G401 (cell line): ENCODE measurements at regions not wholly inside any gene's neighbourhood (a gene's known extent, or its start where the extent isn't known, plus 50 kb on each side); places are given as distances from the start of the nearest gene placed in this dataset.

Experiments
- DNase-seq: peaks from one replicate; pipeline ENCODE4 v3.0.0-alpha.2; 2015; ENCODE audit warnings: low spot score
- in situ Hi-C: cut with HindIII; loops from 2 replicates; pipeline ENCODE4 v1.10.0; 2016; ENCODE audit warnings: low sequenced_read_pairs, mixed read lengths

- in situ Hi-C loops = no loop called here
These were observed 482.5 kb downstream of the GLRX3 start for GRCh38 chr10:130618647-130619046.

DNA sequence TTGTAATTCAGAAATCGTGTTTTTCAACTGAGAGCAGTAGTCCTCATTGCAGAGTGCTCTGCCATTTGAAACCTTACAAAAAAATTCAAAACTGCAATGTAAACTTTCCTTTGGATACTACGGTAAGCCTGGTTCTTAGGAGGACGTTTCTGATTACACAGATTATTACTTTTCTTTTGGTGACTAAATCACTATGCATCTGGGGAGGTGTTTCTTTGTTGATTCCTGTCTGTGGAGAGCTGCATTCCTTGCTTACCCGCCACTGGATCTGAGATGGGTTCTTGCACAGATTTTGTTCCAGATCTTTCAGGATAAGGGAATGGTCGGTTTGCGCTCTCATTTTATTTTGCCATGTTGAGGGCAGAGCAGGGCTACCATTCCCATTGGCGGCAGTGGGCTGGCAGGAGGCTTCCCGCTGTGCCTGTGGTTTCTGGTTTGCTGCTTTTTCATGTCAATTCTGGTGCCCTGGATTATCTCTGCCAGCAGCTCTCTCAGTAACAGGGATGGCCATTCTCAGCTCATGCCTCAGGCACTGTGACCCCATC lies 485.1 kb downstream of the GLRX3 start:
- in situ Hi-C loops = no loop called here
- DNase-seq = no peak

More at GRCh38 chr10:130618647-130619046, 482.5 kb downstream of the GLRX3 start:
- no peak for DNase-seq

- DNase-seq = no peak
- in situ Hi-C loops = no loop called here
These were observed 487.6 kb downstream of the GLRX3 start for GRCh38 chr10:130623680-130624267.

GRCh38 chr10:130627346-130628045 lies 491.3 kb downstream of the GLRX3 start:
- in situ Hi-C loops = no loop called here
- no peak for DNase-seq

DNA sequence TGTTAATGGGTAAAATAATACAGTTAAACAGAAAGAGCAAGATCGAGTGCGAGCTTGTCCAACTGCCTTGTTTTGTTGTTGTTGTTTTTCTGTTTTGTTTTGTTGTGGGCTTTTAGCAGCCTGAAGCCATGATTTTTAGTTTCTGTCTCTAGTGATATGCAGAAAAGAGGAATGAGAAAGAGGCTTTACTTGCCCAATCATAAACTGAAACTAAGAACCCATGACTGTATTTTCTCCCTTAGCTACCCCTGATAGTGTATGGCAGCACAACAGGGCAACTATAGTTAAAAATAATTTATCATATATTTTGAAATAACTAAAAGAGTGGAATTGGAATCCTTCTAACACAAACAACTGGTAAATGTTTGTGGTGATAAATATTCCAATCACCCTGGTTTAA lies 493.9 kb downstream of the GLRX3 start:
- in situ Hi-C loops = no loop called here
- no peak for DNase-seq

DNA sequence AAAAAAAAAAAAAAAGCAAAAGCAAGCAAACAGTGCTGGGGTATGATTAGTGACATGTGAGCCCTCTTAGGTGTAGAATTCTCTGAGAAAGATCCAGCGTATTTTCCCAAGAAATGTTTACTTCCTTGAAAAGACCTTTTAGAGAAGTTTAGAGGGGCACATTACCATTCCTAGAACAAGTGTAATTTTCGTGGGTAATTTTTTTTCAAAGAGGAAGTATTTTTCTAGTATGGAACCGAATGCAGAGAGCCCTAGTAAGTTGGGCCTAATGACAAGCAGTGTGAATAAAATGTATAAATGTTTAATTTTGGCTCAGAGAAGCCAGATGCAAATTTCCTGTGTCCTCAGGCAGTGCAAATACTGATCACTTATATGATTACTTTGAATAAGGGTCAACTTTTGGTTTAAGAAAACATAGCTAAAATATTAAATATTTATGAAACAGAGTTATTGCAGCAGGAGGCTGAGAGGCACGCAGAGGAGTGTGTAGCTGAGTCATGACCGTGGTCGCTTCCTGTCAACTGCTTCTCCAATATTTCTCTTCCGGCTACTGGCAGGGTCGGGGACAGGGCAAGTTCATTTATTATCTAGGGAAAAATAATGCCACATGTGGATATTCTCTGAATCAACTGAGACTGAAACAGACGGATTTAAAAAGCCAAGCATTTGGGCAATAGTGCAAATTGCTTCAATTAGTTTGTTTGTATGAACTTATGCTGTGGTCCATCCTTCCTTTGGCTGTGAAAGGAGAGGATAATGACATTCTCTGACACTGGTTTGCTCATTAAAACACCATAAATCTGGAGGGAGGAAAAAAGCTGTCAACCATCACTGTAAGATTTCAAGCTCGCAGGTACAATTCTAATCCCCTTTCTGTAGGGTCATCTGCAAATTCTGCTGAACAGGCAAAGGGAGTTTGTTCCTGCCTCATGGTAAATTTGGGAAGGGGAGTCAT lies 495.2 kb downstream of the GLRX3 start:
- in situ Hi-C loops = no loop called here
- no peak for DNase-seq

DNA sequence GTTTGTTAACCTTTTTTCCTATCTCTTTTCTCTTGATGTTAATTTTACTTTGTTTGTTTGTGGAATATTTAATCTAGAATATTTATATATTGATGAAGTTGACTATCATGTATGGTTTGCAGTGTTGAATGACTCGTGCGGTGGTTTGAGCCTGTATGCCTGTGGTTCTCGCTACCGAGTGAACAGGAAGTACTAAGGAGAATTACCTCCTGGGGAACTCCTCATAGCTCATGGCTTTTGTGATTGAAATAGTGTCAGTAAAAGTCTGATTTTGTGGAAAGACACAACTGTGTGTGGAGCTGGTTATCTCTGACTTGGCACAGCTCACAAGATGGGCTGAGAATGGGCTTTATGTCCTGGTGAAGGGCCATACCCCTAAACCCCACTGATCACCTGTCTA lies 498.6 kb downstream of the GLRX3 start:
- in situ Hi-C loops = no loop called here
- no peak for DNase-seq

- no peak for DNase-seq
- in situ Hi-C loops = no loop called here
These were observed 499.3 kb downstream of the GLRX3 start for GRCh38 chr10:130635528-130635927.

DNA sequence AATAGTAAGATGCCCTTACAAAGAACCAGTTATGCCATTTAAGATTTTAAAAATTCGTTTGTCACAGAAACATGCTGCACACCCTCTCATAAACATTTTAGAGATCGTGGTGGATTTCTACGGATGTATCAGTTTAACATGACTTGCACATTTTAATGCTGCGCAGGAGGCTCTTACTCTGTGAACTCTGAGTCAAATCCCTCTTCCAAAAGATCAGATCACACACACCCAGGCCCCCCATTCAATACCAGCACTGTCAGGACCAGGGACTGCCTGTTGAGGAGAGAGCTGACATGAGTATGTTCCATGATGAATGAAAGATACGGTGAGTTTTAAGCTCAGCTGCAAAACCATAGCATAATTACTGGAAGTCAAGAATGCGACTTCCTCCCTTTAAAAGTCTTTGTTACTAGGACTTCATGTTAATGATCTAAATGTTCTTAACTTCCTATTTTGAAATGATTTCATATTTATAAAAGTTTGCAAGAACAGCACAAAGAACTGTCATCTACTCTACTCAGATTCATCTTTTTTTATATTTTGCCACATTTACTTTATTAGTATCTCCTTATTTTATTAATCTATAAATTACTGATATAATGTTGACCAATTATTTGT lies 500.2 kb downstream of the GLRX3 start:
- in situ Hi-C loops = no loop called here
- DNase-seq = no peak

GRCh38 chr10:130637089-130637676 lies 501.0 kb downstream of the GLRX3 start:
- in situ Hi-C loops = no loop called here

DNA sequence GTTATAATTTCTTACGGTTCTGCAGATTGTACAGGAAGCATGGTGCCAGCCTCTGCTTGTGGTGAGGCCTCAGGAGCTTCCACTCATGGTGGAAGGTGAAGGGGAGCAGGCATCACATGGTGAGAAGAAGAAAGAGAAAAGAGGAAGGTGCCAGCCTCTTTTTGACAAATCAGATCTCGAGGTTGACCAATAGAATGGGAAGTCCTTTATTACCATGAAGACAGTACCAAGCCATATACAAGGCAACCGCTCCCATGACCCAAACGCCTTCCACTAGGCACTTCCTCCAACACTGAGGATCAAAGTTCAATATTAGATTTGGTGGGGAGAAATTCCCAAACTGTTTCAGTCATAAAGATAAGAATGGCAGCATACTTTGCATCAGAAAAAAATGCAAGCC lies 502.8 kb downstream of the GLRX3 start:
- no peak for DNase-seq
- in situ Hi-C loops = no loop called here

More at GRCh38 chr10:130637089-130637676, 501.0 kb downstream of the GLRX3 start:
- no peak for DNase-seq

DNA sequence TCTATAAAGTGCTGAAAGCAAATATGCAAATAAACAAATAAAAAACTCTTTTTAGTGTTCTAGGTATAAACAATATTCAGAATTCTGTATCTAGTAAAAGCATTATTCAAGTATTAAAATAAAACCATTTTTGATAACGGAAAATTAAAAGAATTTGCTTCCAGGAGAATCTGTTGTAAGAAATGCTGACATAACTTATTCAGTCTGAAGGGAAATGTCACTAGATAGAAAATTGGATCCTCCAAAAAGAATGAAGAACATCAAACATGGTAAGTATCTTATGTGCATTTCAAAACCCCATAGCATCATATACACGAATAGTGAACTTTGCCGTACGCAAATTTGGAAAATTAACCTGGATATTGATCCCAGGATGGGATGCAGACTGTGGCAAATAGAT lies 506.7 kb downstream of the GLRX3 start:
- in situ Hi-C loops = no loop called here
- no peak for DNase-seq

GRCh38 chr10:130647341-130647740 lies 511.1 kb downstream of the GLRX3 start:
- in situ Hi-C loops = no loop called here
- no peak for DNase-seq

DNA sequence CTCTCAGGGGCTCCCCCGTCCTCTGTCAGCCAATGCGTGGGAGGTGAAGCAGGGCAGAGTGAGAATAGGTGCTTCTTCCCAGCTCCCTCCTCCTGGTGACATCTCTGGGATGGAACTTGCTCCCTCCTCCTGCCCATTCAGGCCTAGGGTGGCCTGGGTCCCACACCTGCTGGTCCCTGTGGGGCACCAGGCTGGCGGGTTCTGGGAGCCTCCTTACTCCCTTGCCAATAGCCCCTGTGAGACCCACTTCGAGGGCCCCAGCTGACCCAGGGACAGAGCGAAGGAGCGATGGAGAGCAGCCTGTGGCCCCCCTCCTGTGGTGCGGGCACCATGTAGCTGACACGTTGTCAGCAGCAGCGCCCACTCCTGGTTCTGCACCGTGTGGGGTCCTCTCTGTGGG lies 512.6 kb downstream of the GLRX3 start:
- no peak for DNase-seq
- in situ Hi-C loops = no loop called here

DNA sequence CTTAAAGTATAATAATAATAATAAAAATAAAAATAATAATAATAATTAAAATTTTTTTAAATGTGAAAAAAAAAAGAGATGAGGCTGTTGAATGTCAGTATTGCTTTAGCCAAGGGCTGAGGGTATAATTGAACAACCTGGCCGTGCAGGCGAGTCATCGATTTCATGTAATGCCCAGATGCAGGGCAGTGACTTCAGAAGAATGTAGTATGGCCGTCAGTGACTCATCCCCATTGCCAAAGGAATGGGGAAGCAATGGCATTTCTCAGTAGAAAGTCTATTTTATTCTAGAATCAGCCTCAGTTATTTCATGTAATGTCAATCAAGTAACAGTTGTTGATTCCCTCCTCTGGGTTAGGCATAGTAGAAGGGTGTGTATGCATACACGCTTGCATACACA lies 516.4 kb downstream of the GLRX3 start:
- DNase-seq = no peak
- in situ Hi-C loops = no loop called here

DNA sequence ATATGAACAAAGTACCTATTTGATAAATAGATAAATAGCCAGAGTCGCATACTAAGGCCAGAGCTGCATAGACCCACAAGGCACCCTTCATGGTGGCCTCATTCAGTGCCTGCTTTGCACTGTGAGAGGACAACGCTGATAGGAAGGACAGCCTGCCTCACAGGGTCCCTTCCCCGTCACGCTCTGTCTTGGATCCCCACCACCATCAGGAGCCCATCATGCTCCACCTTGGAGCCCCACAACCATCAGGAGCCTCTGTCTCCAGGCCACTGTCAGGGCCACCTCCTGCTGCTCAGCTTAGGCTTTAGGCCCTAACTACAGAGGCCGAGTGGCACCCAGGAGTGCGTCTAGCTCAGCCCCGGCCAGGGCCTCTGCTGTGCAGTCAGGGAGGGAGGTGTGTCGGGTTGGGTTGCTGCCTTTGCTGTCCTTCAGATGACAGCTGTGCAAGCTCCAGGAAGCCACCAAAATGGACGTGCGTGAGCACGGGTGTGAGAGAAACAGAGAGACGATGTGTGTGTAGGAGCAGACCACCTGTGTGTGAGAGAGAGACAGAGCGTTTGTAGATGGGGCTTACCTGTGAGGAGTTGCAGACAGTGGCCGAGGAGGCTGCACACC lies 516.9 kb downstream of the GLRX3 start:
- no peak for DNase-seq
- in situ Hi-C loops = no loop called here

GRCh38 chr10:130654726-130655125 lies 518.5 kb downstream of the GLRX3 start:
- in situ Hi-C loops = no loop called here
- no peak for DNase-seq

DNA sequence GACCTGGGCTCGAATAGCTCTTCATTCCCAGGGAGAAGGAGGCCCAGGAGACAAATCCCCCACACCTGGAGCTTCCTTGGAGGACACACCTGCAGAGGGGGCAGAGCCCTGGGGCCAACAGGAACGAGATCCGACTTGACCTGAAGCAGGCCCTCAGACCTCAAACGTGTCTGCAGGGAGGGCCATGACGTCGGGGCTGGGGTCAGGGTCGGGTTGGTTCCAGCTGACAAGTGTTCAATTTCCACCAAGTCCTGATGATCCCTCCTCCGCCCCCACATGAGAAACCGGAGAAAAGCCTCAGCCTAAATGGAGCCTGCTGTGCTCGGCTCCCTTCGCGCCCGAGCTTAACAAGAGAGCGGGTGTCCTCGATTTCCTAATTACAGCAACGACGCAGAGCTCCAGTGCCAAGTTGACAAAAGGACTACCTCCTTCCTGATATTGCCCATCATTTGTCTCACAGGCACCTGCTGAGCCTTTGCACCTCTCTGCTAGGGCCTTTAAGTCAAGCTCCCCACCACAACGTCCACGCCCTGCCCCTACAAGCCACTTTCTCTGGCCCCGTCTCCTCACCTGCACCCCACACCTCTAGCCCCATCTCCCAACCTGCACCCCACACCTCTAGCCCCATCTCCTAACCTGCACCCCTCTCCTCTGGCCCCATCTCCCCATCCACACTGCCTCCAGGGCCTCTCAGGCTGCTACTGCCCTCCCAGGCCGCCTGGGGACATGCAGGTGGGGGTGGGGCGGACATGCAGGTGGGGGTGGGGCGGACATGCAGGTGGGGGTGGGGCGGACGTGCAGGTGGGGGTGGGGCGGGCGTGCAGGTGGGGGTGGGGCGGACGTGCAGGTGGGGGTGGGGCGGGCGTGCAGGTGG lies 519.4 kb downstream of the GLRX3 start:
- no peak for DNase-seq
- in situ Hi-C loops = no loop called here
